CD4-positive, alpha-beta T cell treated with Interleukin-1 beta for 1 hour (primary cell): ENCODE measurements at regions not wholly inside any gene's neighbourhood (a gene's known extent, or its start where the extent isn't known, plus 50 kb on each side); places are given as distances from the start of the nearest gene placed in this dataset.
"Not testable (repeated sequence)": the region's sequence is repeated elsewhere in the genome, so short reads cannot be mapped to it uniquely, and the experiment has no call there.

Source experiments
- DNase-seq, 2 donors: peaks; one replicate each; pipeline ENCODE4 v3.0.0-alpha.2; 2020 to 2022

DNA sequence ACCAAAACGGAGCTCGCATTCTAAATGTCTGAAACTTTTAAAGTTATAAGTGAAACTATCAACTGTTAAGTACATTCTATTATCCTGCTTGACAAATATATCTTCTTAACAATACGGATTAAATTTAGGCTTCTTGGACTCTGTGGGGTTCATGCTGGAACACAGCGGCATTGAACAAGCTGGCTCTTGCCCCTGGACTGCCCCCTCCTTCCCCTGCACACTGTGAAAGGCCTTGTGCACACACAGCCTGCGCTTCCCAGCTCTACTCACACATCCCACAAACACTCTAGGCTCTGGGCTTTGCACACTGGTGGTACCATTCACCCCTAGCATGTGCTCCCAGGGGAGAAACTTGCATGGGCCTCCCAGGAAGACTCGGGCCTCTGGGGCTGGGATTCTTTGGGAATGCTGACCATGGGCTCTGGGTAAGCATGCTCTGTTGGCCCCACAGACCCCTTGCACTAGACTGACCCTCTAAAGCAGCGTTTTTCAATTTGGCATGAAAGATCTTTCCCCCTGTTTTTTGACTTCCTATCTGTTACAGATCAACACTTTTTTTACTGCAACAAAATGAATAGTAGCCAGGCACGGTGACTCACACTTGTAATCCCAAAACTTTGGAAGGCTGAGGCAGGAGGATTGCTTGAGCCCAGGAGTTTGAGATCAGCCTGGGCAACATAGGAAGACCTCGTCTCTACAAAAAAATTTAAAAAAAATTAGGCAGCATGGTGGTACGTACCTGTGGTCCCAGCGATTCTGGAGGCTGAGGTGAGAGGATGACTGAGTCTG lies 96.2 kb upstream of the CPM start:
- DNase-seq = no peak

DNA sequence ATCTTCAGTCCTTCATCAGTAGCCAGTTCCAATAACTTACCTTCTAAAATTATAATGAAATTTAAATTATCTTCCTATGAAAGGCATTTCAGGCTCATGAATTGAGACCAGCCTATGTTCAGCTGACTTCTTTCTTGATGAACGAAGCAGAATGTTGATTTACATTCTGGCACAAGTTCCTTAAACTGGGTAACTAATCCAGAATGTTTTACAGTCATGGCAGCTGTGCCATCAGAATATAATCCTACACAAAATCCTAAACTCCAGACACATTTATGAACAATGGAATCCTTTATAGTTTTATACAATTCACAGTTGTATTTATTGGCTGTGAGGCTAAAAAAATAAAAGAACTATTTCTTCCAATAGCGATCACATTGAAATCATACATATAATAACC lies 97.3 kb upstream of the CPM start:
- DNase-seq = no peak

DNA sequence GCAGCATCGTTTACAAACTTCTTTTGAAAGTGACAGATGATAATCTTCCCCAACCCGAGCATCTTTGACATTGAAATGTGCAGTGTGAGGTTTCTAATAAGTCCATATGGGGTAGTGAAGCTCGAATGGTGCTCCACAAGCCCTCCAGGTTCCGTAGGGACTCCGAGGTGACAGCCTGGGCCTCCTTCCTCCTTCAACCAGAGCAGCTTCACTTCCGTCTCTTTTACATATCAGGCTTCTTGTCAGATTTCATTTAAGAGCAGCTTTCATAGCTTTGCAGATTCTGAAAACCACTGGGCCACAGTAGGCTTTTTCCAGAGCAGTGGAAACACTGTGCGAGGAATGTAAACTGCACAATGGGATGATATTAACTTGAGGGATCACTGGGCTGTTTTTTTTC lies 103.6 kb upstream of the CPM start:
- DNase-seq = no peak

DNA sequence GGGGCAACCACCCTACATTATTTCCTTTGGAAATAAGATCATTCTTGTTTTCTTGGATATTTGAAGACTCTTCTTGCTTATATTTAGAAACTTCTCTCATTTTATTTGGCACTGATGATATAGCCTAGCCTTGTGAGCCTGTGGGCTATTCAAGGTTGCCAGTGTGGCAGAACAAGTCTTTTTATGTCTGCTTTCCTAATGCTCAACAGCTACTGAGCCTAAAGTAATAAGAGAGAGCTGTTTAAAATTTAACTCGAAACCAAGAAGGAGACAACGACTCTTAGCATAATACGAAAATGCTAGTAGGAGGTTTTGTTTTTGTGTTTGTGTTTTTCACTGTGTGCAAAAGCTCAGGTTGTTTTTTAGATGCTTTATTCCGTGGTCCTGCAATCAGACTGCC lies 104.0 kb upstream of the CPM start:
- no peak for DNase-seq

DNA sequence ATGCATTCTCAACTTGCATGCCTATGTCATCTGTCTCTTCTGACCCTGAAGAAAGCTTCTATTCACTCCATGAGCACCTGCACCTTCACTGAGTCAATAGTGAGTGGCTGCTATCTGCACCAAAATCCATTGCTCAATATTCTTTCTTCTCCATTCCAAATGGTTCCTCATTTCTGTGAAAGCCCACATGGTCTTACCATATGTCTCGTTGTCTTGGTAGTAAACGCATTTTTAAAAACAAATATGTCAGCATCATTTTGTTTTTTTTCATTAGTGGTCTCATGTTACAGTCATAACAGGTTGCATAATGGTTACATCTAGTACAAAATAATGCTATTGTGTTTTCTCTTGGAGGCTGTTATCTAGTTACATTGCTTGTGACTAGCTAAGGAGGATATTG lies 106.9 kb upstream of the CPM start:
- peak; percentile 7 to 8 for DNase-seq

DNA sequence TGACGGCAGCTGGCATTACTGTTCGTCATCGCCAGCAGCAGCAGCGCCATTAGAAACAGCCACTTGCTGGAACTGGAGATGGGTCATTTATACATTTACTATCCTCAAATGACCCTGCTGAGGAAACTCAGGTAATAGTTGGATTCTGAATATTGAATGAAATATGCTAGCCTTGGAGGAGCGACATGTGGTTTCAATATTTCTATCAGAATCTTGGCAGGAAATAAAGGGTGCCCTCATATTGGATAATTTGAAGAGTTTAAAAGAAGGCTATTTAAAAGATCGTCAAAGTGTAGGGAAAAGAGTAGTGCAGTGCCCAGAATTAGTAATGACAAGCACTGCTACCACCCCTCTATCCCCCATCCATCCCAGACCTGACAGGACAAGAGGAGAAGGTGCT lies 109.6 kb upstream of the CPM start:
- DNase-seq = no peak

DNA sequence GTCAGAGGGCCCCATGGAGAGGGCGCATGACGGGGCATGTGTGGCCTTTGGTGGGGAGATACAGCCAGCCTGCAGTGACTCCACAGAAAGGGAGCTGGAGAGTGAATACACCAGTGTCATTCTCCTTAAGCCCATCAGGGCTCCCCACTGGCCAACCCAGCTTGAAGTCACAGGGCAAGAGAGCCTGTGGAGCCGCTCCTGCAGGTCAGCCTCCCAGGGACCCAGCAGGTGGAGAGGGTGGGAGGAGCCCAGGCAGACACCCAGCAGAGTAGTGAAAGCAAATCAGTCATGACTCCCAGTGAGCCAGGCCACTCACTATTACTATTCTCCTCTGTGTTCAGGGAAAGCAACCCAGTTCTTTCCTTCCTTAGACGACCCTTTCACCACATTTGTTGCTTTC lies 110.0 kb upstream of the CPM start:
- no peak for DNase-seq

DNA sequence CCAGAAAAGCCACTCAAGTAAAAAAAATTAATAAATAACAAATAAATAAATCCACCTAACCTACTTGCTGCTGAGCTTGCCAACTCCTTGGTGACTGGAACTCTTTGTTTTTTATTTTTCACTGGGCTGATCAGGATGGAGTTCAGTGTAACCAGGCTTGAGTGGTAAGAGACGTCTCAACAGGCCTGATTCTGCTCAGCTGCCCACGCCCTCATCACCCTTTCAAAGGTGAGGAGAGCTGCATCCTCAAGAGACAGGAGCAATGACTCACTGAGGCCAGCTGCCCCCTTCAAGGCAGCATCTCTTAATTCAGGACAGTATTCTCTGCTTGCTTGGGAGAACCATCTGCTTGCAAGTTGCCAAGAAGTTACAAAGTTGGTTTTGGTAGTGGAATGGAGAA lies 111.9 kb upstream of the CPM start:
- DNase-seq = no peak

DNA sequence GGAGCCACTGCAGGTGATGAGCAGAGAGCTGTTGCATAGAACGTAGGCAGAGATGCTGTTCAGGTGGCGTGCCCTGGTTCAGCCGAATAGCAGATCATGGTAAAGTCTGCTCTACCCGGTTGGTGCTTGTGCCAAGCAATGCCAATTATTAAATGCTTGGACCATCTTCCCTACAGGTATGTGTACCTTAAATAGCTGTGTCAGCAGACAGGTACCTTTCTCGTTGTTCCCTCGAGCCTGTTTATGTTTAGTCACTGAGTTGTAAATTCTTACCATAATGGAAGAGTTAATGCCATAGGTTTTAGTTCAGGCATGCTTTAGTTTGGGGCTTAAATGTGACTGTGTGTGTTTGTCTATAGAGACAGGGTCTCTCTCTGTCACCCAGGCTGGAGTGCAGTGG lies 112.5 kb upstream of the CPM start:
- no peak for DNase-seq

DNA sequence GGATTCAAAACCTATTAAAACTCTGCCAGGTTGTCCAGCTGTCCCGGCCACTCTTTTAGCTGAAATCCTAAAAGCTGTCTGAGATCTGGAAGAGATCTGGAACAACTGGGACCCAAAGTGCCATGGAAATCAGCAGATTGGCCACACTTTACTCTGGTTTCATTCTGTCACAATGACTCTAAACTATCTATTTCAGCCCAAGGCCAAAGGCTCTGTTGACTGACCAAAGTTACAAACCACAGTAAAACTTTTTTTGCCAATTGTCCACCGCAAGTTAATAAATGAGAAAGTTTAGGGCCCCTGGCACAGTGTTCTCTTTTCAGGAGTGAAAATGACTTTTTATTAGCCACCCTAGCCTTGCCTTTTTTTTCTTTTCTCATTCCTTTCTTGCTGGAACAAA lies 113.4 kb upstream of the CPM start:
- DNase-seq = no peak

DNA sequence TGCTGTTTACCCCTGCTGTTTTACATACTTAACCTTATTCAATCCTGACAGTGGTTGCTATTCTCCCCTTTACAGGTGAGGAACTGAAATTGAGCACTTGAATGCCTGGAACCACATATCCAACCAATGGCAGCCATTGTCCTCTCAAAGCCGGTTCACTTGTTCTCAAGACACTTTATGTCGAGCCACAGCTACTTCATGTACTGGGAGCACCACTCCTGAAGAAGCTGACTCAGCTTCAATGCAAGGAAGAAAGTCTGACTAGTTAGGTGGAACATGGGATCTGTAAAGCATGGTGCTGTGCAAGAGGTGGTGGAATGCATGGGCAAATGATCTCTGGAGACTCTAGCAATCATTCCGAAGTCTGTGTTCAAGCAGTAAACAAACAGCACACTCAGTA lies 113.9 kb upstream of the CPM start:
- no peak for DNase-seq

DNA sequence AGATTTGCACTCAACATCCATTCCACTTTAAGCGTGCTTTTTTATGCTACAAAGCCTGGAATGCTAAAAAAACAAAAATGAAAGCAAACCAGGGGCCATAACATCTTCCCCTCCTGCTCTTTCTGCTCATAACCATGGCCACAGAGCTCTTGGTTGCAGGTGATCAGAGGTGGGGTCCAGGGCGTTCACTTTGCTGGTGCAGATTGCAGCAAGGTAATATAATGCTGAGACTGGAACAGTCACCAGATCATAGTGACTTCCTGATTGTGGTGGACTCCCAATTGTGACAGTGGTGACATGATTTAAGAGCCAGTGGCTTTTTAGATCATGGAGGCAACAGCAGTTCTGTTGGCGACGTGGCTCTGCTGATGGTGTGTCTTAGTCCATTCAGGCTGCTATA lies 115.0 kb upstream of the CPM start:
- DNase-seq = no peak

DNA sequence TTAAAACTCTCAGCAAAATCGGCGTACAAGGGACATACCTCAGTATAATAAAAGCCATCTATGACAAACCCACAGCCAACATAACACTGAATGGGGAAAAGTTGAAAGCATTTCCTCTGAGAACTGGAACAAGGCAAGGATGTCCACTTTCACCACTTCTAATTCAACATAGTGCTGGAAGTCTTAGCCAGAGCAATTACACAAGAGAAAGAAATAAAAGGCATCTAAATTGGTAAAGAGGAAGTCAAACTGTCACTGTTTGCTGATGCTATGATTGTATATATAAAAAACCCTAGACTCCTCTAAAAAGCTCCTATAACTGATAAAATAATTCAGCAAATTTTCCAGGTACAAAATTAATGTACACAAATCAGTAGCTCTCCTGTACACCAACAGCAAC lies 116.9 kb upstream of the CPM start:
- not testable (repeated sequence) for DNase-seq

DNA sequence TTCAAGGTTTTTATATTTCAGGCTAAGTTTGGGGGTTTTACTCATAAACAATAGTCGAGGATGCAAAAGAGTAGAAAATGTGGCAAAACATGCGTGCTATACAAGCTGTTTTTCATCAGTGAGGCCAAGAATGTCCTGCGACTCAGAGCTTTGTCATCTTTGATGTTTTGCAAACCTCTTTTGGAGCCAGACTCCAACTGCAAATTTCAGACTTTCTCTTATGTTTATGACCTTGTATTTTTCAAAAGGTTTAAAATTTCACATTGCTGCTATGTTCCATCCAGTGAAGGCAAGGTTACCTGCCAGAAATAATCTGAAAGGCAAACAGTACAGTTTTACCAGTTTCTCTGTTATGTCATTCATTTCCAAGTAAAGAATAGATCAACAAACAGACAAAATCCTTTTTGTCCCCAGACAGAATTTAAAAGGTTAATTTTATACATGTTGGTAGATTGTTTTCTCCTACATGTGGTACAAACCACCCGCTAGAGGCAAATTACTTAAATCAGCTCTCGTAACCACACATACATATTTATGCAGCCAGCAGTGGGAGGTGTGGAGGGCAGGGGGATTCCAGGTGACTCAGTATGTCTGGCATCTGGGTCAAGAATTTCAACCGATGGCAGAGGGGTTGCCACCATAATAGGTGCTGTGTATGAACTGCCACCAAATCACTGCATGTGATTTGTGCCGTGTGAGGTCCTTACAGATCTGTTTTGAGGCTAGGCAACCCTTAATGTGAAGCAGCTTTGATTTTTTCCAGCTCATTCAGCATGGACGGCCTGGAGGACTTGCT lies 119.8 kb upstream of the CPM start:
- DNase-seq = no peak

DNA sequence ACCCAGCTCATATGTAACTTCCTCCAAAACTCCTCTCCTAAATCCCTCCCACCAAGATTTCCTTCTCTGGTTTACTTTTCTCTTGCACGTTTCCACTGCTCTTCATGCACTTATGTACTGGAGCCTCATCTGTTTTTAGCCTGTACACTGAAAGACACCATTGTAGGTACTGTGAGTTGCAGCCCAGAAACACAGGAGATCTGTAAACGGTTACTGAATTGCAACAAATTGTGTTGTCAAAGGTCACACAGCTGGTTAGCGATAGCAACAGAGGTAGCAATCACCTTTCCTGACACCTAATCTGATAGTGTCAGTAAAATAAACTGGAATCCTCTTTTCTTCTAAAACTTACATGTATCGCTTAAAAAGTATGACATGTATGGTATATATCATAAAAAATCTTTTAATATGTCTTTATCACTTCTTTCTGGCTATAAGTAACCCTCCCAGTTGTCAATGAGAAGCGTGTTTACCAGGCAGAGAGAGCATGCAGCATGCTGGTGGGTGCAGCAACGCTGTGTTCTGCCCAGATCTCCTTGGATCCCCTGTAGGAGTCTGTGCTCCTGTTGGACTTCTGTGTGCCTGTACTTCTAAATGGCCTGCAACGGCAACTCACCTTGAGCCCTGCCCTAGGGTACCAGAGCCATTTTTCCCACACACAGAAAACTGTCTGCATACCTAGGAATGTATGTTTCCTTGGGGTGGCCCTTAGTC lies 121.5 kb upstream of the CPM start:
- no peak for DNase-seq

DNA sequence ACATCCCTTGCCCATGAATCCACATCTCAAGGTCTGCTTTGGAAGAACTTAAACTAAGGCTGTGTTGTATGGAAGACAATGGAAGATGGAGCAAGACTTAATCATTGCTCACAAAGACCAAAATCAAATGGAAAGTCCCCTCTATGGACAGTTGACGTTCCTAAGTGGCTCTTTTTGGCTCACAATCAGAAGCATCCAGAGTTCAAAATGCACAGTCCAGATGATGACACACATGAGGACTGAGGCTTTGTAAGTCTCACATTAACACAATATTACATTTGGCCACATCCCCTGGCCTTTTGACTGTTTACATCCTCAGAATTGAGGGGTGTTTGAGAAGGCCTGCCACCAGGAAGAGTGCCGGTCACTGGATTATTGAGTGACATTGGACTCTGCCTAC lies 122.3 kb upstream of the CPM start:
- DNase-seq = no peak

DNA sequence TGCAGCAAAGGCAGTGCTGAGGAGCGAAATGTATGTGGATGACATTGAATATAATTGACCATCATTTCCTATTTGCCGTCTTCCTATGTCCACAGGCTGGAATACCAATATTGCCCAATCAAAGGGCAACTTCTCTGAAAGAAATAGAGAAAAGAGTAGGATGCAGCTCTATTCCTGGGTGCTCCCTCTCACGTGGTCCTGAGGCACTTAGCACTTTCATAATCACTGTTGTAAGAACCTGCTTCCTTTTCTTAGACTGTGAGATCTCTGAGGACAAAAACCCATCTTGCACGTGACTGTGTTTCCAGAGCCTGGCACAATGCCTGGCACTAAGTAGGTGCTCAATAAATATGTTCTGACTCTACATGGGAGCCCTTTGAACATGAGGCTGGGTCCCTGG lies 122.7 kb upstream of the CPM start:
- DNase-seq = peak in 1 of 2 donors; percentile 23

DNA sequence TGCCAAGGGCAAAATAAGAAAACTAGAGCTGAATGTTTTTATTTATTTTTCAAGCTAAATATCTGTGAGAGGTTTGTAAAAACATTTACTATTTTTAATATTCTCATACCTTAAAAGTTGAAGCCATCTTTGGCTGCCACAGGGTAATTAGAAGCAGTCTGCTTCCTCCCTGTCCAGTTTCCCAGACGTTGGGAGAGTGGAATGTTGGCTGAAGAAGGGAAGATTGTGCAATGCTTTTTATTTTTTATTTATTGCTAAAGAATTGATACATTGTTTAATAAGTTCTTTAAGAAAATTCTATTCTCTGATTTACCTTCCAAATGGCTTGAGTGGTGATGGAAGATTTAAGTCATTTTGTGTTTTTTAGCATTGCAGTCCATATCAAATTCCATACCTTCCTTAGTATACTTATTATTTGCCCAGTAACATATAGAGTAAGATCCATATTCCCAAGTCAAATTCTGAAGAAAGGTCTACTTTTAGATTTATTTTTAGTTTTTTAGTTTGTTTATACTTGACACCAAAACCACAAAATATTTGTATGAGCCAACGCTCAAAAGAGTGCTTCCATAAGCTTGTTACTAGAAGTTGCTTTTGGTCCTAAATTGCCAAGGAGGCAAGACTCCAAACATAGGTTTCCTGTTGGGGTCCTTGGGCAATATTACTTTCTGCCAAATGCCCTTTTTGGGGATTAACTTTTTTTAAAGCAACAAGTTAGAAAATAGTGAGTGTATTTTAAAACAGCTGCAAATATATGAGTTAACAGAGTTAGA lies 124.0 kb upstream of the CPM start:
- no peak for DNase-seq

DNA sequence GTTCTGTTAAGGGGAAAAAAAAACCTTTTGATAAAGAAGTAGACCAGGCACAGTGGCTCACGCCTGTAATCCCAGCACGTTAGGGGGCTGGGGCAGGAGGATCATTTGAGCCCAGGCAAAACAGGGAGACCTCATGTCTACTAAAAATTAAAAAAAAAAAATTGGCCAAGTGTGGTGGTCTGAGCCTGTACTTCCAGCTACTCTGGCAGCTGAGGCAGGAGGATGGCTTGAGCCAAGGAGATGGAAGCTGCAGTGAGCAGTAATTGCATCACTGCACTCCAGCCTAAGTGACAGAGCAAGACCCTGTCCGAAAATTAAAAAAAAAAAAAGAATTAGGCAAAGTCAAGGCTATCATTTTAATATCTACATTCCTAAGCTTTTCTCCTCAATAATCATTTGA lies 124.8 kb upstream of the CPM start:
- no peak for DNase-seq

DNA sequence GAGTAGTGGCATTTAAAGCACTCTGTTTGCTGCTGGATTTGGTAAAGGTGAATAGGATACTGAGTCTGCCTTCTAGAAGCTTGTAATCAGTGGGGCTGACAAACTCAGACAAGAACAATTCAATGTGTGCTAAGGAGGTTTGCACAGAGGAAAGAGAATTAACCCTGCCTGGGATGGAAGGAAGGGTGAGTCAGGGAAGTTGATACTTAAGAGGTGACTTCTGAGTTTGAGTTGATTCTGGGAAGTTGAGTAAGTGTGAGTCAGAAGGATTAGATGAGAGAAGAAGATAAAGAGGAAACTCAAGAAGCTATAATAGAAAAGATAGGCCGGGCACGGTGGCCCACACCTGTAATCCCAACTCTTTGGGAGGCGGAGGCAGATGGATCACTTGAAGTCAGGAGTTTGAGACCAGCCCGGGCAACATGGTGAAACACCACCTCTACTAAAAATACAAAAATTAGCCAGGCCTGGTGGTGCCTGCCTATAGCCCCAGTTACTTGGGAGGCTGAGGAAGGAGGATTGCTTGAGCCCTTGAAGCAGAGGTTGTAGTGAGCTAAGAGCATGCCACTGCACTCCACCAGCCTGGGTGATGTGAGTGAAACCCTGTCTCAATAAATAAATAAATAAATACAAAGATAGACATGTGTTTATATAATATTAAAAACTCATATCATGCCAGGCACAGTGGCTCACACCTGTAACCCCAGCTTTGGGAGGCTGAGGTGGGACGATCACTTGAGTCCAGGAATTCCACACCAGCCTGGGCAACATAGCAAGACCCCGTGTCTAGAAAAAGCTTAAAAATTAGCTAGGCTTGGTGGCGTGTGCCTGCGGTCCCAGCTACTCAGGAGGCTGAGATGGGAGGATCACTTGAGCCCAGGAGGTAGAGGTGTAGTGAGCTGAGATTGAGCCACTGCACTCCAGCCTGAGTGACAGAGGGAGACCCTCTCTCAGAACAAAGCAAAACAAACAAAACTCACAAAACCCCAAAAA lies 126.8 kb upstream of the CPM start:
- DNase-seq = no peak

DNA sequence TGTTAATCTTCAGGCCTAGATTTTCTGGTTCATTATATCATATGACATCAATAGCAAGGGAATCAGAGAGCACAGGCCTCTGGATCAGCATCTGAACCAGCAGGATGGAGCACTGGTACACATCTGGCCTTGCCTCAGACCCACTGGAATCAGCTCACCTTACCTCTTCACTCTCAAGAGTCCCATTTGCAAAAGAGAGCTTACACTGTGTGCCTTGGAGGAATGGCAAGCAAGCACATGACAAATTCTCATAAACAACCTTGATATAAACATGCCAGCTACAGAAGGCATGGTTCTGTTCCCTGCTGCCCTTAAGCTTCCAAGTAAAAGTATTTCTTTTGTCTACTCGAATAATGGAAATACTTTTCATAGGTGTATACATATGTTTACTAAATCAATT lies 128.6 kb upstream of the CPM start:
- DNase-seq = no peak
